Mammary epithelial cell (primary cell): ENCODE measurements at regions not wholly inside any gene's neighbourhood (a gene's known extent, or its start where the extent isn't known, plus 50 kb on each side); places are given as distances from the start of the nearest gene placed in this dataset.

Experiments used
- EZH2 ChIP-seq: IDR thresholded peaks from 2 replicates; pipeline ENCODE4 v1.6.1; 2012; ENCODE audit warnings: low read length, inconsistent platforms, borderline replicate concordance
- TF ChIP-seq, protein P1 (sequence below), 2 donors: IDR thresholded peaks in 1 of 2; conservative IDR thresholded peaks in 1 of 2; 2 replicates each; pipeline ENCODE4 v1.5.1; 2011 to 2012; ENCODE audit warnings: inconsistent platforms in 2 of 2, low read length in 2 of 2, mild to moderate bottlenecking in 2 of 2, control low read depth in 1 of 2, low read depth in 1 of 2; ENCODE audit not compliant: insufficient read depth in 1 of 2; ENCODE audit errors: extremely low read depth in 1 of 2

DNA sequence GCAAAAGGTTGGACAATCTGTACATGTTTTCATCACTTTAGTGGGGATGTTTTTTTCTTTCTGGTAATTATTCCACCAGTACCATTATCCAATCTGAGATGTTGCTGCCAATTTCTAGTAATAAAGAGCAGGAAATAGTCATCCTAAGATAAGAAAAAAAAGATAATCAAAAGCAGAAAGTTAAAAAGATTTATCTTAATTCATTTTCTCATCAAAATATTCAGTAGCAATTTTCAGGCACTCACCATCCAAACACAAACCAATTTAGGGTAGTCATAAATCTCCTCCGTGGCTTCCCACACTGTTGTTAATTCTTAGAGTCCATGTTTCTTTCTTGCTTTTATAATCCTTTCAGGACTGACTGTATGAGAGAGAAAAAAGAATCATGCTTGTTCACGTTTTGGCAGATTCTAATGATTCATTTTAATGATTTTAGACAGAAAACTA lies 263.7 kb upstream of the UGT8 start:
- TF ChIP-seq, protein P1, sequence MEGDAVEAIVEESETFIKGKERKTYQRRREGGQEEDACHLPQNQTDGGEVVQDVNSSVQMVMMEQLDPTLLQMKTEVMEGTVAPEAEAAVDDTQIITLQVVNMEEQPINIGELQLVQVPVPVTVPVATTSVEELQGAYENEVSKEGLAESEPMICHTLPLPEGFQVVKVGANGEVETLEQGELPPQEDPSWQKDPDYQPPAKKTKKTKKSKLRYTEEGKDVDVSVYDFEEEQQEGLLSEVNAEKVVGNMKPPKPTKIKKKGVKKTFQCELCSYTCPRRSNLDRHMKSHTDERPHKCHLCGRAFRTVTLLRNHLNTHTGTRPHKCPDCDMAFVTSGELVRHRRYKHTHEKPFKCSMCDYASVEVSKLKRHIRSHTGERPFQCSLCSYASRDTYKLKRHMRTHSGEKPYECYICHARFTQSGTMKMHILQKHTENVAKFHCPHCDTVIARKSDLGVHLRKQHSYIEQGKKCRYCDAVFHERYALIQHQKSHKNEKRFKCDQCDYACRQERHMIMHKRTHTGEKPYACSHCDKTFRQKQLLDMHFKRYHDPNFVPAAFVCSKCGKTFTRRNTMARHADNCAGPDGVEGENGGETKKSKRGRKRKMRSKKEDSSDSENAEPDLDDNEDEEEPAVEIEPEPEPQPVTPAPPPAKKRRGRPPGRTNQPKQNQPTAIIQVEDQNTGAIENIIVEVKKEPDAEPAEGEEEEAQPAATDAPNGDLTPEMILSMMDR (conservative IDR thresholded peaks at IDR 0.05 in 1 of 2, IDR thresholded peaks at IDR 0.05 in 1 of 2; ENCODE audit: extremely low read depth in 1 of 2, insufficient read depth in 1 of 2, low read depth in 1 of 2, low read length in 2 of 2): no peak
- TF ChIP-seq EZH2: no peak
